H1 (cell line): ENCODE measurements at regions not wholly inside any gene's neighbourhood (a gene's known extent, or its start where the extent isn't known, plus 50 kb on each side); places are given as distances from the start of the nearest gene placed in this dataset.

Experiments used
- BCL11A ChIP-seq, 2 experiments: IDR thresholded peaks; one replicate each; pipeline ENCODE4 v1.6.1; 2011; ENCODE audit warnings: low read depth in 2 of 2, low read length in 2 of 2, mild to moderate bottlenecking in 2 of 2
- FOSL1 ChIP-seq: IDR thresholded peaks from 2 replicates; pipeline ENCODE4 v1.6.1; 2011; ENCODE audit warnings: mild to moderate bottlenecking, low read depth, low read length, moderate library complexity; ENCODE audit not compliant: insufficient read depth

GRCh38 chr16:17951378-17951777 is 385.2 kb downstream of the NPIPA8 start (continued):
- no peak for TF ChIP-seq FOSL1
- no peak for TF ChIP-seq BCL11A (IDR thresholded peaks at IDR 0.05; ENCODE audit: low read depth in 2 of 2, low read length in 2 of 2)
